ENCODE measurements at regions not wholly inside any gene's neighbourhood (a gene's known extent, or its start where the extent isn't known, plus 50 kb on each side); places are given as distances from the start of the nearest gene placed in this dataset.

- Histone ChIP-seq H3K36me3 (ENCODE audit: control insufficient read depth in 1 of 2, insufficient read depth in 2 of 2, low read length in 1 of 2) (no peaks in the 10 kb centered on the region), H3K4me1 (ENCODE audit: control insufficient read depth in 1 of 2, insufficient read depth in 2 of 2, low read length in 2 of 2) (no peaks in the 10 kb centered on the region), H3K4me3 (ENCODE audit: low read length in 2 of 2) (no peak overlapping the region), H3K9me3 (ENCODE audit: control insufficient read depth, low read length) (no peaks in the 10 kb centered on the region), H3K27ac (ENCODE audit: low read depth in 1 of 2, low read length in 2 of 2) (no peak overlapping the region), H3K27me3 (ENCODE audit: control insufficient read depth in 1 of 2, insufficient read depth in 2 of 2, low read length in 1 of 2) (no peaks in the 10 kb centered on the region)
- ATAC-seq (ENCODE audit: low FRiP score), result no peak
- intact Hi-C loops (cut with DNase I), result no loop called here
- no peak for DNase-seq
- 28 to 35% methylated on average over 3 of the region's 3 CpGs for WGBS, 2 donors
Measured at GRCh38 chr3:43960448-43960840, 269.7 kb downstream of the ABHD5 start.

GRCh38 chr3:43962043-43962442 lies 271.3 kb downstream of the ABHD5 start:
- no peaks in the 10 kb centered on the region for H3K27me3 ChIP-seq (ENCODE audit: control insufficient read depth in 1 of 2, insufficient read depth in 2 of 2, low read length in 1 of 2)
- H3K4me1 ChIP-seq (ENCODE audit: control insufficient read depth in 1 of 2, insufficient read depth in 2 of 2, low read length in 2 of 2), result no peaks in the 10 kb centered on the region
- no peak for DNase-seq
- no peak overlapping the region for H3K27ac ChIP-seq (ENCODE audit: low read depth in 1 of 2, low read length in 2 of 2)
- no peak for ATAC-seq (ENCODE audit: low FRiP score)
- H3K4me3 ChIP-seq (ENCODE audit: low read length in 2 of 2), result no peak overlapping the region
- WGBS, 2 donors, result 97% methylated on average over 2 of the region's 2 CpGs
- intact Hi-C loops (cut with DNase I), result no loop called here
- no peaks in the 10 kb centered on the region for H3K9me3 ChIP-seq (ENCODE audit: control insufficient read depth, low read length)
- H3K36me3 ChIP-seq (ENCODE audit: control insufficient read depth in 1 of 2, insufficient read depth in 2 of 2, low read length in 1 of 2), result no peaks in the 10 kb centered on the region

- H3K9me3 ChIP-seq (ENCODE audit: control insufficient read depth, low read length), result no peaks in the 10 kb centered on the region
- no peak overlapping the region for H3K4me3 ChIP-seq (ENCODE audit: low read length in 2 of 2)
- H3K36me3 ChIP-seq (ENCODE audit: control insufficient read depth in 1 of 2, insufficient read depth in 2 of 2, low read length in 1 of 2), result no peaks in the 10 kb centered on the region
- no peaks in the 10 kb centered on the region for H3K4me1 ChIP-seq (ENCODE audit: control insufficient read depth in 1 of 2, insufficient read depth in 2 of 2, low read length in 2 of 2)
- no peak for DNase-seq
- 90 to 93% methylated on average over 5 of the region's 5 CpGs for WGBS, 2 donors
- ATAC-seq (ENCODE audit: low FRiP score), result no peak
- H3K27ac ChIP-seq (ENCODE audit: low read depth in 1 of 2, low read length in 2 of 2), result no peak overlapping the region
- intact Hi-C loops (cut with DNase I), result no loop called here
- no peaks in the 10 kb centered on the region for H3K27me3 ChIP-seq (ENCODE audit: control insufficient read depth in 1 of 2, insufficient read depth in 2 of 2, low read length in 1 of 2)
Measured at GRCh38 chr3:43963208-43963607, 272.5 kb downstream of the ABHD5 start.

- no peak for ATAC-seq (ENCODE audit: low FRiP score)
- Histone ChIP-seq H3K4me1 (ENCODE audit: control insufficient read depth in 1 of 2, insufficient read depth in 2 of 2, low read length in 2 of 2) (no peaks in the 10 kb centered on the region), H3K4me3 (ENCODE audit: low read length in 2 of 2) (no peak overlapping the region), H3K27ac (ENCODE audit: low read depth in 1 of 2, low read length in 2 of 2) (no peak overlapping the region), H3K36me3 (ENCODE audit: control insufficient read depth in 1 of 2, insufficient read depth in 2 of 2, low read length in 1 of 2) (no peaks in the 10 kb centered on the region), H3K9me3 (ENCODE audit: control insufficient read depth, low read length) (no peaks in the 10 kb centered on the region), H3K27me3 (ENCODE audit: control insufficient read depth in 1 of 2, insufficient read depth in 2 of 2, low read length in 1 of 2) (no peaks in the 10 kb centered on the region)
- no peak for DNase-seq
- 88% methylated on average over 1 of the region's 1 CpG for WGBS, 2 donors
- intact Hi-C loops (cut with DNase I), result no loop called here
Measured at GRCh38 chr3:43964640-43965039, 273.9 kb downstream of the ABHD5 start.

- ATAC-seq (ENCODE audit: low FRiP score), result no peak
- Histone ChIP-seq H3K27me3 (ENCODE audit: control insufficient read depth in 1 of 2, insufficient read depth in 2 of 2, low read length in 1 of 2) (no peaks in the 10 kb centered on the region), H3K27ac (ENCODE audit: low read depth in 1 of 2, low read length in 2 of 2) (no peak overlapping the region), H3K9me3 (ENCODE audit: control insufficient read depth, low read length) (no peaks in the 10 kb centered on the region), H3K4me1 (ENCODE audit: control insufficient read depth in 1 of 2, insufficient read depth in 2 of 2, low read length in 2 of 2) (no peaks in the 10 kb centered on the region), H3K4me3 (ENCODE audit: low read length in 2 of 2) (no peak overlapping the region), H3K36me3 (ENCODE audit: control insufficient read depth in 1 of 2, insufficient read depth in 2 of 2, low read length in 1 of 2) (no peaks in the 10 kb centered on the region)
- no peak for DNase-seq
- intact Hi-C loops (cut with DNase I), result no loop called here
- 97 to 99% methylated on average over 1 of the region's 1 CpG for WGBS, 2 donors
Measured at GRCh38 chr3:43965656-43966055, 274.9 kb downstream of the ABHD5 start.

- H3K36me3 ChIP-seq (ENCODE audit: control insufficient read depth in 1 of 2, insufficient read depth in 2 of 2, low read length in 1 of 2), result no peaks in the 10 kb centered on the region
- WGBS, 2 donors, result 95 to 96% methylated on average over 6 of the region's 6 CpGs
- no peaks in the 10 kb centered on the region for H3K9me3 ChIP-seq (ENCODE audit: control insufficient read depth, low read length)
- DNase-seq (no peak), ATAC-seq (ENCODE audit: low FRiP score) (no peak)
- H3K27me3 ChIP-seq (ENCODE audit: control insufficient read depth in 1 of 2, insufficient read depth in 2 of 2, low read length in 1 of 2), result no peaks in the 10 kb centered on the region
- H3K4me1 ChIP-seq (ENCODE audit: control insufficient read depth in 1 of 2, insufficient read depth in 2 of 2, low read length in 2 of 2), result no peaks in the 10 kb centered on the region
- intact Hi-C loops (cut with DNase I), result no loop called here
- no peak overlapping the region for H3K4me3 ChIP-seq (ENCODE audit: low read length in 2 of 2)
- H3K27ac ChIP-seq (ENCODE audit: low read depth in 1 of 2, low read length in 2 of 2), result no peak overlapping the region
Measured at GRCh38 chr3:43966126-43966525, 275.4 kb downstream of the ABHD5 start.

- no peaks in the 10 kb centered on the region for H3K4me1 ChIP-seq (ENCODE audit: control insufficient read depth in 1 of 2, insufficient read depth in 2 of 2, low read length in 2 of 2)
- intact Hi-C loops (cut with DNase I), result no loop called here
- H3K4me3 ChIP-seq (ENCODE audit: low read length in 2 of 2), result no peak overlapping the region
- DNase-seq, result no peak
- H3K27me3 ChIP-seq (ENCODE audit: control insufficient read depth in 1 of 2, insufficient read depth in 2 of 2, low read length in 1 of 2), result no peaks in the 10 kb centered on the region
- H3K36me3 ChIP-seq (ENCODE audit: control insufficient read depth in 1 of 2, insufficient read depth in 2 of 2, low read length in 1 of 2), result no peaks in the 10 kb centered on the region
- no peak overlapping the region for H3K27ac ChIP-seq (ENCODE audit: low read depth in 1 of 2, low read length in 2 of 2)
- H3K9me3 ChIP-seq (ENCODE audit: control insufficient read depth, low read length), result no peaks in the 10 kb centered on the region
- 91 to 93% methylated on average over 3 of the region's 3 CpGs for WGBS, 2 donors
- no peak for ATAC-seq (ENCODE audit: low FRiP score)
Measured at GRCh38 chr3:43966530-43966929, 275.2 kb upstream of the TOPAZ1 start.

- Histone ChIP-seq H3K27ac (ENCODE audit: low read depth in 1 of 2, low read length in 2 of 2) (no peak overlapping the region), H3K27me3 (ENCODE audit: control insufficient read depth in 1 of 2, insufficient read depth in 2 of 2, low read length in 1 of 2) (no peaks in the 10 kb centered on the region), H3K9me3 (ENCODE audit: control insufficient read depth, low read length) (no peaks in the 10 kb centered on the region), H3K4me3 (ENCODE audit: low read length in 2 of 2) (no peak overlapping the region), H3K4me1 (ENCODE audit: control insufficient read depth in 1 of 2, insufficient read depth in 2 of 2, low read length in 2 of 2) (no peaks in the 10 kb centered on the region), H3K36me3 (ENCODE audit: control insufficient read depth in 1 of 2, insufficient read depth in 2 of 2, low read length in 1 of 2) (no peaks in the 10 kb centered on the region)
- ATAC-seq (ENCODE audit: low FRiP score) (no peak), DNase-seq (no peak)
- intact Hi-C loops (cut with DNase I), result no loop called here
- 67 to 68% methylated on average over 5 of the region's 5 CpGs for WGBS, 2 donors
Measured at GRCh38 chr3:43968465-43968864, 273.2 kb upstream of the TOPAZ1 start.

- intact Hi-C loops (cut with DNase I), result no loop called here
- H3K27ac ChIP-seq (ENCODE audit: low read depth in 1 of 2, low read length in 2 of 2), result no peak overlapping the region
- no peaks in the 10 kb centered on the region for H3K27me3 ChIP-seq (ENCODE audit: control insufficient read depth in 1 of 2, insufficient read depth in 2 of 2, low read length in 1 of 2)
- WGBS, 2 donors, result 89 to 90% methylated on average over 4 of the region's 4 CpGs
- no peaks in the 10 kb centered on the region for H3K9me3 ChIP-seq (ENCODE audit: control insufficient read depth, low read length)
- H3K4me1 ChIP-seq (ENCODE audit: control insufficient read depth in 1 of 2, insufficient read depth in 2 of 2, low read length in 2 of 2), result no peaks in the 10 kb centered on the region
- ATAC-seq (ENCODE audit: low FRiP score), result no peak
- no peaks in the 10 kb centered on the region for H3K36me3 ChIP-seq (ENCODE audit: control insufficient read depth in 1 of 2, insufficient read depth in 2 of 2, low read length in 1 of 2)
- no peak for DNase-seq
- no peak overlapping the region for H3K4me3 ChIP-seq (ENCODE audit: low read length in 2 of 2)
Measured at GRCh38 chr3:43969944-43970343, 271.7 kb upstream of the TOPAZ1 start.
